Ectodermal cell (in vitro differentiated cells): ENCODE measurements at regions not wholly inside any gene's neighbourhood (a gene's known extent, or its start where the extent isn't known, plus 50 kb on each side); places are given as distances from the start of the nearest gene placed in this dataset.
"Not testable (repeated sequence)": the region's sequence is repeated elsewhere in the genome, so short reads cannot be mapped to it uniquely, and the experiment has no call there.

ENCODE experiments used
- H3K27ac ChIP-seq: 2 replicates; pipeline ENCODE4 v1.7.0; 2013; ENCODE audit warnings: mild to moderate bottlenecking, low read depth, low read length; ENCODE audit not compliant: insufficient read depth, poor library complexity, severe bottlenecking
- H3K27me3 ChIP-seq: 2 replicates; pipeline ENCODE4 v1.7.0; 2013; ENCODE audit warnings: mild to moderate bottlenecking, low read length; ENCODE audit not compliant: insufficient read depth, control insufficient read depth, poor library complexity, severe bottlenecking
- H3K36me3 ChIP-seq: one replicate; pipeline ENCODE4 v1.7.0; 2013; ENCODE audit warnings: low read length; ENCODE audit not compliant: control insufficient read depth, insufficient read depth
- H3K4me1 ChIP-seq: one replicate; pipeline ENCODE4 v1.7.0; 2013; ENCODE audit warnings: low read length; ENCODE audit not compliant: control insufficient read depth, insufficient read depth
- H3K4me3 ChIP-seq: 2 replicates; pipeline ENCODE4 v1.7.0; 2013; ENCODE audit warnings: low read depth, low read length, control low read depth; ENCODE audit not compliant: insufficient read depth
- H3K9me3 ChIP-seq: 2 replicates; pipeline ENCODE4 v1.7.0; 2013; ENCODE audit warnings: mild to moderate bottlenecking, low read length, moderate library complexity; ENCODE audit not compliant: control insufficient read depth
- WGBS, 2 experiments: methylation state at CpG; one replicate each; pipeline ENCODE4 v1.1.7; 2013; ENCODE audit warnings: missing lambda C conversion rate in 2 of 2; 5-methylcytosine and 5-hydroxymethylcytosine counted together

- no peak overlapping the region for H3K27ac ChIP-seq
- H3K36me3 ChIP-seq: no peaks in the 10 kb centered on the region
- H3K4me1 ChIP-seq: no peaks in the 10 kb centered on the region
- WGBS, 2 experiments: 23 to 24% methylated on average over 2 of the region's 2 CpGs
- no peaks in the 10 kb centered on the region for H3K27me3 ChIP-seq
- H3K4me3 ChIP-seq: no peak overlapping the region
- no peaks in the 10 kb centered on the region for H3K9me3 ChIP-seq
Observed at GRCh38 chr21:27796106-27796505, 829.2 kb upstream of the ADAMTS5 start.

- H3K27me3 ChIP-seq: no peaks in the 10 kb centered on the region
- 64 to 69% methylated on average over 2 of the region's 2 CpGs for WGBS, 2 experiments
Observed at GRCh38 chr21:27795418-27795817, 828.5 kb upstream of the ADAMTS5 start.

GRCh38 chr21:27793901-27794300, 827.0 kb upstream of the ADAMTS5 start:
- no peak overlapping the region for H3K4me3 ChIP-seq
- H3K4me1 ChIP-seq: no peaks in the 10 kb centered on the region
- H3K27me3 ChIP-seq: no peaks in the 10 kb centered on the region
- no peaks in the 10 kb centered on the region for H3K36me3 ChIP-seq
- no peak overlapping the region for H3K27ac ChIP-seq
- no peaks in the 10 kb centered on the region for H3K9me3 ChIP-seq
- WGBS, 2 experiments: 0% methylated on average over 1 of the region's 1 CpG

More at GRCh38 chr21:27795418-27795817, 828.5 kb upstream of the ADAMTS5 start:
- Histone ChIP-seq H3K4me3 (no peak overlapping the region), H3K36me3 (no peaks in the 10 kb centered on the region), H3K27ac (no peak overlapping the region), H3K4me1 (no peaks in the 10 kb centered on the region), H3K9me3 (no peaks in the 10 kb centered on the region)

- no peaks in the 10 kb centered on the region for H3K27me3 ChIP-seq
- no peak overlapping the region for H3K4me3 ChIP-seq
Observed at GRCh38 chr21:27787046-27787445, 820.2 kb upstream of the ADAMTS5 start.

GRCh38 chr21:27779606-27780005, 812.7 kb upstream of the ADAMTS5 start:
- H3K36me3 ChIP-seq: no peaks in the 10 kb centered on the region
- H3K4me1 ChIP-seq: no peaks in the 10 kb centered on the region
- no peaks in the 10 kb centered on the region for H3K9me3 ChIP-seq
- H3K4me3 ChIP-seq: no peak overlapping the region
- H3K27me3 ChIP-seq: no peaks in the 10 kb centered on the region
- 92 to 94% methylated on average over 2 of the region's 2 CpGs for WGBS, 2 experiments
- no peak overlapping the region for H3K27ac ChIP-seq

More at GRCh38 chr21:27787046-27787445, 820.2 kb upstream of the ADAMTS5 start:
- H3K27ac ChIP-seq: no peak overlapping the region
- no peaks in the 10 kb centered on the region for H3K9me3 ChIP-seq
- no peaks in the 10 kb centered on the region for H3K4me1 ChIP-seq
- no peaks in the 10 kb centered on the region for H3K36me3 ChIP-seq

- Histone ChIP-seq H3K27ac (no peak overlapping the region), H3K4me3 (no peak overlapping the region), H3K4me1 (no peaks in the 10 kb centered on the region), H3K27me3 (no peaks in the 10 kb centered on the region), H3K9me3 (no peaks in the 10 kb centered on the region), H3K36me3 (no peaks in the 10 kb centered on the region)
- WGBS, 2 experiments: 92% methylated on average over 9 of the region's 9 CpGs
Observed at GRCh38 chr21:27776925-27777553, 810.2 kb upstream of the ADAMTS5 start.

GRCh38 chr21:27772816-27773215, 805.9 kb upstream of the ADAMTS5 start:
- no peaks in the 10 kb centered on the region for H3K27me3 ChIP-seq
- no peak overlapping the region for H3K27ac ChIP-seq
- no peaks in the 10 kb centered on the region for H3K36me3 ChIP-seq
- H3K4me3 ChIP-seq: no peak overlapping the region
- H3K4me1 ChIP-seq: no peaks in the 10 kb centered on the region
- H3K9me3 ChIP-seq: no peaks in the 10 kb centered on the region

- no peaks in the 10 kb centered on the region for H3K4me1 ChIP-seq
- H3K4me3 ChIP-seq: no peak overlapping the region
- no peak overlapping the region for H3K27ac ChIP-seq
- H3K9me3 ChIP-seq: no peaks in the 10 kb centered on the region
- no peaks in the 10 kb centered on the region for H3K27me3 ChIP-seq
- H3K36me3 ChIP-seq: no peaks in the 10 kb centered on the region
- 94 to 98% methylated on average over 5 of the region's 5 CpGs for WGBS, 2 experiments
Observed at GRCh38 chr21:27771938-27772483, 805.1 kb upstream of the ADAMTS5 start.

- no peaks in the 10 kb centered on the region for H3K27me3 ChIP-seq
- H3K36me3 ChIP-seq: no peaks in the 10 kb centered on the region
- H3K9me3 ChIP-seq: no peaks in the 10 kb centered on the region
- H3K4me1 ChIP-seq: no peaks in the 10 kb centered on the region
- H3K27ac ChIP-seq: no peak overlapping the region
- 97 to 98% methylated on average over 2 of the region's 2 CpGs for WGBS, 2 experiments
- no peak overlapping the region for H3K4me3 ChIP-seq
Observed at GRCh38 chr21:27769763-27770162, 802.9 kb upstream of the ADAMTS5 start.

- H3K27me3 ChIP-seq, H3K36me3 ChIP-seq, H3K4me1 ChIP-seq, H3K27ac ChIP-seq, H3K4me3 ChIP-seq, H3K9me3 ChIP-seq: not testable (repeated sequence)
- WGBS, 2 experiments: 92 to 96% methylated on average over 5 of the region's 5 CpGs
Observed at GRCh38 chr21:27768046-27768637, 801.3 kb upstream of the ADAMTS5 start.
